H9 (cell line): ENCODE measurements at regions not wholly inside any gene's neighbourhood (a gene's known extent, or its start where the extent isn't known, plus 50 kb on each side); places are given as distances from the start of the nearest gene placed in this dataset.

Experiments used
- DNase-seq: peaks from one replicate; pipeline ENCODE4 v3.0.0-alpha.2; 2017
- H2AFZ ChIP-seq: one replicate; pipeline ENCODE4 v1.6.1; 2013; ENCODE audit warnings: mild to moderate bottlenecking, low read length, control low read depth, moderate library complexity
- H2AK5ac ChIP-seq: 2 replicates; pipeline ENCODE4 v1.6.1; 2013; ENCODE audit warnings: low read length, control low read depth, mixed read lengths; ENCODE audit not compliant: insufficient read length
- H2BK120ac ChIP-seq: one replicate; pipeline ENCODE4 v1.6.1; 2013; ENCODE audit warnings: low read depth, mild to moderate bottlenecking, low read length, control low read depth, inconsistent platforms; ENCODE audit not compliant: poor library complexity, severe bottlenecking
- H2BK12ac ChIP-seq: 2 replicates; pipeline ENCODE4 v1.6.1; 2013; ENCODE audit warnings: low read length, control low read depth, mixed read lengths, low read depth; ENCODE audit not compliant: insufficient read length
- H2BK15ac ChIP-seq: 2 replicates; pipeline ENCODE4 v1.6.1; 2013; ENCODE audit warnings: low read depth, low read length, control low read depth
- H2BK20ac ChIP-seq: one replicate; pipeline ENCODE4 v1.6.1; 2013; ENCODE audit warnings: low read depth, mild to moderate bottlenecking, low read length, control low read depth, inconsistent platforms; ENCODE audit not compliant: poor library complexity, severe bottlenecking
- H2BK5ac ChIP-seq: 2 replicates; pipeline ENCODE4 v1.6.1; 2013; ENCODE audit warnings: low read length, control low read depth, mixed read lengths; ENCODE audit not compliant: insufficient read length
- H3K14ac ChIP-seq: 2 replicates; pipeline ENCODE4 v1.6.1; 2013; ENCODE audit warnings: low read length, control low read depth; ENCODE audit not compliant: insufficient read depth
- H3K18ac ChIP-seq: 2 replicates; pipeline ENCODE4 v1.6.1; 2013; ENCODE audit warnings: low read depth, mild to moderate bottlenecking, mixed read lengths, low read length, control low read depth; ENCODE audit not compliant: insufficient read length
- H3K23ac ChIP-seq: 2 replicates; pipeline ENCODE4 v1.6.1; 2013; ENCODE audit warnings: low read length, control low read depth, mixed read lengths, low read depth; ENCODE audit not compliant: insufficient read length
- H3K23me2 ChIP-seq: 2 replicates; pipeline ENCODE4 v1.6.1; 2013; ENCODE audit warnings: low read depth, mild to moderate bottlenecking, mixed read lengths, low read length, control low read depth; ENCODE audit not compliant: insufficient read length, poor library complexity, severe bottlenecking
- H3K27ac ChIP-seq: 2 replicates; pipeline ENCODE4 v1.5.1; 2013; ENCODE audit warnings: low read length, control low read depth, mixed read lengths, low read depth; ENCODE audit not compliant: insufficient read length
- H3K27me3 ChIP-seq: 2 replicates; pipeline ENCODE4 v1.6.1; 2013; ENCODE audit warnings: low read length, control low read depth, inconsistent platforms; ENCODE audit not compliant: insufficient read depth
- H3K4ac ChIP-seq: 2 replicates; pipeline ENCODE4 v1.6.1; 2013; ENCODE audit warnings: low read depth, mild to moderate bottlenecking, control low read depth, inconsistent platforms, low read length, moderate library complexity
- H3K4me1 ChIP-seq: 2 replicates; pipeline ENCODE4 v1.6.1; 2013; ENCODE audit warnings: low read length, control low read depth, inconsistent platforms; ENCODE audit not compliant: insufficient read depth
- H3K4me2 ChIP-seq: 2 replicates; pipeline ENCODE4 v1.6.1; 2013; ENCODE audit warnings: low read length, control low read depth, mixed read lengths; ENCODE audit not compliant: insufficient read length, insufficient read depth
- H3K56ac ChIP-seq: 2 replicates; pipeline ENCODE4 v1.6.1; 2013; ENCODE audit warnings: low read depth, mild to moderate bottlenecking, mixed read lengths, low read length, control low read depth; ENCODE audit not compliant: insufficient read length
- H3K79me1 ChIP-seq: 2 replicates; pipeline ENCODE4 v1.6.1; 2013; ENCODE audit warnings: low read depth, mild to moderate bottlenecking, moderate library complexity, low read length, control low read depth, inconsistent platforms; ENCODE audit not compliant: insufficient read depth, poor library complexity, severe bottlenecking
- H3K79me2 ChIP-seq: 2 replicates; pipeline ENCODE4 v1.6.1; 2013; ENCODE audit warnings: low read length, control low read depth, inconsistent platforms; ENCODE audit not compliant: insufficient read depth
- H3K9ac ChIP-seq: 2 replicates; pipeline ENCODE4 v1.6.1; 2013; ENCODE audit warnings: low read length, control low read depth, mixed read lengths; ENCODE audit not compliant: insufficient read length; ENCODE audit errors: extremely low read depth
- H3K9me3 ChIP-seq: one replicate; pipeline ENCODE4 v1.6.1; 2013; ENCODE audit warnings: low read depth, low read length, inconsistent platforms; ENCODE audit not compliant: control insufficient read depth
- H3T11ph ChIP-seq: one replicate; pipeline ENCODE4 v1.6.1; 2013; ENCODE audit warnings: mild to moderate bottlenecking, low read length, control low read depth, inconsistent platforms
- H4K20me1 ChIP-seq: one replicate; pipeline ENCODE4 v1.6.1; 2013; ENCODE audit not compliant: control insufficient read depth, insufficient read length, insufficient read depth
- H4K5ac ChIP-seq: 2 replicates; pipeline ENCODE4 v1.6.1; 2013; ENCODE audit warnings: low read depth, mild to moderate bottlenecking, mixed read lengths, low read length, control low read depth; ENCODE audit not compliant: insufficient read length
- H4K8ac ChIP-seq: replicated peaks from 2 replicates; pipeline ENCODE4 v1.6.1; 2013; ENCODE audit warnings: low read length, control low read depth, mixed read lengths, low read depth; ENCODE audit not compliant: insufficient read length
- H4K91ac ChIP-seq: 2 replicates; pipeline ENCODE4 v1.6.1; 2013; ENCODE audit warnings: low read depth, mild to moderate bottlenecking, moderate library complexity, mixed read lengths, low read length, control low read depth; ENCODE audit not compliant: insufficient read length
- H3K27ac Mint-ChIP-seq, 3 experiments: 2 replicates in 2 of 3; 3 replicates in 1 of 3; pipeline ENCODE4 v1.8.0; 2020 to 2021; ENCODE audit warnings: mixed read lengths in 3 of 3, mild to moderate bottlenecking in 1 of 3, moderate library complexity in 1 of 3
- H3K27me3 Mint-ChIP-seq: 2 replicates; pipeline ENCODE4 v1.8.0; 2021; ENCODE audit warnings: low read depth, mild to moderate bottlenecking, moderate library complexity, mixed read lengths
- H3K36me3 Mint-ChIP-seq, 3 experiments: 2 replicates in 2 of 3; 3 replicates in 1 of 3; pipeline ENCODE4 v1.8.0; 2020 to 2021; ENCODE audit warnings: low read depth in 3 of 3, mixed read lengths in 3 of 3; ENCODE audit not compliant: insufficient read depth in 1 of 3
- H3K4me1 Mint-ChIP-seq, 2 experiments: 2 replicates each; pipeline ENCODE4 v1.8.0; 2020; ENCODE audit warnings: mixed read lengths in 2 of 2
- H3K4me3 Mint-ChIP-seq, 2 experiments: 2 replicates in 1 of 2; 3 replicates in 1 of 2; pipeline ENCODE4 v1.8.0; 2020 to 2021; ENCODE audit warnings: mild to moderate bottlenecking in 2 of 2, mixed read lengths in 2 of 2, moderate library complexity in 1 of 2
- H3K9me3 Mint-ChIP-seq, 2 experiments: 2 replicates in 1 of 2; 3 replicates in 1 of 2; pipeline ENCODE4 v1.8.0; 2020; ENCODE audit warnings: mild to moderate bottlenecking in 2 of 2, mixed read lengths in 2 of 2, moderate library complexity in 1 of 2
- WGBS: extraction: QIAGEN DNeasy Blood & Tissue Kit; methylation state at CpG from one replicate; pipeline ENCODE4 v1.1.7; 2013; ENCODE audit warnings: missing lambda C conversion rate, low lambda C conversion rate, mixed read lengths; ENCODE audit not compliant: insufficient read length; ENCODE audit errors: extremely low coverage; 5-methylcytosine and 5-hydroxymethylcytosine counted together
- TF ChIP-seq, protein P1 (sequence below): fragments of 200-600 bp; sonication (generic); conservative IDR thresholded peaks from 3 replicates; pipeline ENCODE4 v1.8.0; 2021; ENCODE audit warnings: antibody characterized with exemption, mild to moderate bottlenecking

DNA sequence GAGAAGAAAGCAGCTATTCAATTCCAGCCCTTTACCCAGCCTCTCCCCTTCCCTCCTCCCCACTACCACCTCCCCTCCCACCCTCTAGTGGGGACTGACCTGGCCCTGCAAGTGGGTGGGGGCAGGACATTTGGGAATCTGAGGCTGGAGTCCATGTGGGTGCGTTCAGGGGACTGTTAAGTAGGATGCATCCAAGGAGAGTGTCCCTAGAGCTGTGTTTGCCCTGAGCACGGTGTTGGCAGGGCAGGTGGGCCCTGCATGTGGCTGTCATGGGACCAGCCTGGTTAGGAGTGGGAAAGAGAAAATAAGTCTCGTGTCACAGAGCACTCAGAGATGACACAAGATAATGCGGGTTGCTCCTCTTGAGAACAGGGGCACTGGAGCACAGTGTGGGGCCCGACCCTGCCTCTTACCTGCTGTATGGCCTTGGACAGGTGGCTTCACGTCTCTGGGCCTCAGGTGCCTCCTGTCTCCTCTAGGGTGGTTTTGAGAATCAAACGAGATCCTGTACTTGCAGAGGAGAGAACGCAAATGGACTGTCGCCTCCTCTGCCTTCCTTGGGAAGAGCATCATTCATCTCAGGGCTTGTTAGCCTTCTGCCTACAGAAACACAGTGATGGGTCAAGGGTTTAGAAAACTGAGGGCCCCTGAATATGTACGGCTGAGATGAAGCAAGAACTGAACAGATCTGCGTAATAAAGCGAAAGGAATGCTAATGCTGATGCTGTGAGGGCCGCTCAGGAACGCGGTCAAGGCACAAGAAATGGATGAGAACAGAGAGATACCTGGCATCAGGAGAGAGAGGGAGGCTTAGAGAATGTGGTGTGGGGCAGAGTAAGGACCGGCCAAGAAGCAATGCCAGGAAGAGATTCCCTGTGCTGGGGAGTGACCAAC lies 187.7 kb upstream of the HAAO start:
- H3K9ac ChIP-seq = no peak overlapping the region
- no peak overlapping the region for H3K18ac ChIP-seq
- H2BK120ac ChIP-seq = no peak overlapping the region
- no peaks in the 10 kb centered on the region for H3K79me2 ChIP-seq
- Mint-ChIP-seq H3K27ac (no peak overlapping the region), H3K36me3 (peaks cover 0 to 4% (median 1%) of the 10 kb centered on the region in 3 experiments; a peak in 3 of 7 replicates), H3K9me3 (no peaks in the 10 kb centered on the region), H3K4me1 (peaks cover 15 to 19% of the 10 kb centered on the region in 2 experiments), H3K4me3 (no peak overlapping the region), H3K27me3 (peaks cover 1% of the 10 kb centered on the region; the same call in 1 of the 2 replicates)
- H2AK5ac ChIP-seq = no peak overlapping the region
- no peak overlapping the region for H3K14ac ChIP-seq
- H4K8ac ChIP-seq = no peak overlapping the region
- no peak overlapping the region for H4K91ac ChIP-seq
- no peak for DNase-seq
- no peak overlapping the region for H3K4ac ChIP-seq
- no CpG with 5 or more reads among the region's 16 CpGs for whole genome bisulfite sequencing
- H3K4me1 ChIP-seq = no peaks in the 10 kb centered on the region
- H3K4me2 ChIP-seq = no peak overlapping the region
- H3K23ac ChIP-seq = no peak overlapping the region
- H2BK20ac ChIP-seq = no peak overlapping the region
- H4K20me1 ChIP-seq = no peaks in the 10 kb centered on the region
- H3K9me3 ChIP-seq = no peaks in the 10 kb centered on the region
- peaks cover 2% of the 10 kb centered on the region for H3K23me2 ChIP-seq
- TF ChIP-seq, protein P1, sequence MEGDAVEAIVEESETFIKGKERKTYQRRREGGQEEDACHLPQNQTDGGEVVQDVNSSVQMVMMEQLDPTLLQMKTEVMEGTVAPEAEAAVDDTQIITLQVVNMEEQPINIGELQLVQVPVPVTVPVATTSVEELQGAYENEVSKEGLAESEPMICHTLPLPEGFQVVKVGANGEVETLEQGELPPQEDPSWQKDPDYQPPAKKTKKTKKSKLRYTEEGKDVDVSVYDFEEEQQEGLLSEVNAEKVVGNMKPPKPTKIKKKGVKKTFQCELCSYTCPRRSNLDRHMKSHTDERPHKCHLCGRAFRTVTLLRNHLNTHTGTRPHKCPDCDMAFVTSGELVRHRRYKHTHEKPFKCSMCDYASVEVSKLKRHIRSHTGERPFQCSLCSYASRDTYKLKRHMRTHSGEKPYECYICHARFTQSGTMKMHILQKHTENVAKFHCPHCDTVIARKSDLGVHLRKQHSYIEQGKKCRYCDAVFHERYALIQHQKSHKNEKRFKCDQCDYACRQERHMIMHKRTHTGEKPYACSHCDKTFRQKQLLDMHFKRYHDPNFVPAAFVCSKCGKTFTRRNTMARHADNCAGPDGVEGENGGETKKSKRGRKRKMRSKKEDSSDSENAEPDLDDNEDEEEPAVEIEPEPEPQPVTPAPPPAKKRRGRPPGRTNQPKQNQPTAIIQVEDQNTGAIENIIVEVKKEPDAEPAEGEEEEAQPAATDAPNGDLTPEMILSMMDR = no peak
- H3K56ac ChIP-seq = no peak overlapping the region
- H2BK5ac ChIP-seq = no peak overlapping the region
- H2BK15ac ChIP-seq = no peak overlapping the region
- H3K27ac ChIP-seq = no peak overlapping the region
- H3T11ph ChIP-seq = no peak overlapping the region
- H4K5ac ChIP-seq = no peak overlapping the region
- no peak overlapping the region for H2AFZ ChIP-seq
- H3K27me3 ChIP-seq = no peaks in the 10 kb centered on the region
- H2BK12ac ChIP-seq = no peak overlapping the region
- no peaks in the 10 kb centered on the region for H3K79me1 ChIP-seq
